GM19455 (cell line): ENCODE measurements at regions not wholly inside any gene's neighbourhood (a gene's known extent, or its start where the extent isn't known, plus 50 kb on each side); places are given as distances from the start of the nearest gene placed in this dataset.

Experiments
- ATAC-seq: cut with Tn5 transposase; IDR thresholded peaks from one replicate; pipeline ENCODE4 v1.9.1; 2021; ENCODE audit not compliant: unreplicated experiment

GRCh38 chr7:46522354-46522906, 601.4 kb upstream of the IGFBP3 start:
- no peak for ATAC-seq

- ATAC-seq, result no peak
Observed at GRCh38 chr7:46518713-46519112, 597.6 kb upstream of the IGFBP3 start.

GRCh38 chr7:46515844-46516590, 594.9 kb upstream of the IGFBP3 start:
- ATAC-seq, result no peak

GRCh38 chr7:46513447-46513848, 592.4 kb upstream of the IGFBP3 start:
- ATAC-seq, result no peak

GRCh38 chr7:46512891-46513413, 591.9 kb upstream of the IGFBP3 start:
- no peak for ATAC-seq

- ATAC-seq, result no peak
Observed at GRCh38 chr7:46511442-46512215, 590.6 kb upstream of the IGFBP3 start.

- no peak for ATAC-seq
Observed at GRCh38 chr7:46508583-46508982, 587.5 kb upstream of the IGFBP3 start.

- ATAC-seq, result no peak
Observed at GRCh38 chr7:46507560-46507959, 586.5 kb upstream of the IGFBP3 start.

GRCh38 chr7:46494441-46494840, 573.4 kb upstream of the IGFBP3 start:
- ATAC-seq, result no peak

GRCh38 chr7:46494028-46494427, 573.0 kb upstream of the IGFBP3 start:
- ATAC-seq, result no peak

- ATAC-seq, result no peak
Observed at GRCh38 chr7:46493196-46493595, 572.1 kb upstream of the IGFBP3 start.

GRCh38 chr7:46492466-46492865, 571.4 kb upstream of the IGFBP3 start:
- no peak for ATAC-seq

GRCh38 chr7:46490406-46490805, 569.3 kb upstream of the IGFBP3 start:
- ATAC-seq, result no peak

- ATAC-seq, result no peak
Observed at GRCh38 chr7:46489106-46489505, 568.0 kb upstream of the IGFBP3 start.

- no peak for ATAC-seq
Observed at GRCh38 chr7:46488607-46489006, 567.5 kb upstream of the IGFBP3 start.

GRCh38 chr7:46486256-46487206, 565.5 kb upstream of the IGFBP3 start:
- no peak for ATAC-seq

GRCh38 chr7:46485481-46486065, 564.5 kb upstream of the IGFBP3 start:
- ATAC-seq, result no peak

GRCh38 chr7:46484906-46485305, 563.8 kb upstream of the IGFBP3 start:
- ATAC-seq, result no peak

GRCh38 chr7:46480619-46481018, 559.5 kb upstream of the IGFBP3 start:
- ATAC-seq, result no peak

- no peak for ATAC-seq
Observed at GRCh38 chr7:46479680-46480079, 558.6 kb upstream of the IGFBP3 start.
